ENCODE measurements at regions not wholly inside any gene's neighbourhood (a gene's known extent, or its start where the extent isn't known, plus 50 kb on each side); places are given as distances from the start of the nearest gene placed in this dataset.

DNA sequence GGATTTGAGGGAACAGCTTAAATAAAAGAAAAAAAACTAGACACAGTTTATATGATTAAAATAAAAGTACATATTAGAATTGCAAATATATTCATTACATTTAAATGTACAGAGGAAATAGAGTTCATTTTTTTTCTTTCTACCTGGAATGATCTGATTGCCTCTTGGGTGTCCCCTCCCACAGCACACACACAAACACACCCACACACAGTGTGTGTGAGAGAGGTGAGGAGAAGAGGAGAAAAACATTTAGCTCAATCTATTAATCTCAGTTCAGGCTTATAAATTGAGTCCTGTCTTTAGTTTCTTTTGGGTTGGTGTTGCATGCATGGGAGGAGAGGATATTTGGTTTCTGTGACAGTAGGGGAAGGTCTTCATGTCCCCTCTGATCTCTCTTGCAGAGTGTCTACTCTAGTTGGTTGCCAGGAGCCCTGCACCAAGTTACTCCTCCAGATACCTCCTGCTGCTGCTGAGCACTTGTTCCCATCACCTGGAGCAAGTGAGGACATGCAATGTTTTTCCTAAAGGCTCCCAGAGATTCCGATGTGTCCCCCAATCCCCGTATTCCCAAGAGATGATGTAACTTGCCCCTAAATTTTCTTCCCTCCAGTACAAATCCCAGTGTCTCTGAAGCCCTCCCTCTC lies 50.8 kb upstream of the REG3A start:
- Histone ChIP-seq H3K27me3 (ENCODE audit: control insufficient read depth in 4 of 4, insufficient read depth in 4 of 4, low read length in 3 of 4) (peaks cover 0 to 2% (median under 1%) of the 10 kb centered on the region in 4 donors), H3K9ac (ENCODE audit: low read depth in 1 of 2, low read length in 2 of 2) (no peak overlapping the region), H3K4me1 (ENCODE audit: control insufficient read depth in 4 of 4, insufficient read depth in 4 of 4, low read length in 3 of 4) (no peaks in the 10 kb centered on the region), H3K27ac (ENCODE audit: low read depth in 1 of 2, low read length in 2 of 2) (no peak overlapping the region), H3K9me3 (ENCODE audit: control insufficient read depth in 4 of 4, low read length in 3 of 4) (no peaks in the 10 kb centered on the region), H3K4me3 (ENCODE audit: low read depth in 1 of 3, low read length in 3 of 3) (no peak overlapping the region), H3K36me3 (ENCODE audit: control insufficient read depth in 4 of 4, insufficient read depth in 3 of 4, low read depth in 1 of 4, low read length in 3 of 4) (no peaks in the 10 kb centered on the region)
- TF ChIP-seq SP1 (IDR thresholded peaks at IDR 0.05) (no peak), FOXA2 (IDR thresholded peaks at IDR 0.05) (no peak), RAD21 (IDR thresholded peaks at IDR 0.05) (no peak), RXRA (IDR thresholded peaks at IDR 0.05) (no peak), JUND (IDR thresholded peaks at IDR 0.05) (no peak), HNF4A (conservative IDR thresholded peaks at IDR 0.05) (no peak), NR2F2 (IDR thresholded peaks at IDR 0.05) (no peak), GABPA (IDR thresholded peaks at IDR 0.05 in 1 of 2, conservative IDR thresholded peaks at IDR 0.05 in 1 of 2) (no peak), YY1 (IDR thresholded peaks at IDR 0.05) (no peak), EGR1 (IDR thresholded peaks at IDR 0.05; ENCODE audit: low read depth in 2 of 2) (no peak)
- TF ChIP-seq, protein P1, sequence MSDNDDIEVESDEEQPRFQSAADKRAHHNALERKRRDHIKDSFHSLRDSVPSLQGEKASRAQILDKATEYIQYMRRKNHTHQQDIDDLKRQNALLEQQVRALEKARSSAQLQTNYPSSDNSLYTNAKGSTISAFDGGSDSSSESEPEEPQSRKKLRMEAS (IDR thresholded peaks at IDR 0.05) = no peak
- TF ChIP-seq, protein P2, sequence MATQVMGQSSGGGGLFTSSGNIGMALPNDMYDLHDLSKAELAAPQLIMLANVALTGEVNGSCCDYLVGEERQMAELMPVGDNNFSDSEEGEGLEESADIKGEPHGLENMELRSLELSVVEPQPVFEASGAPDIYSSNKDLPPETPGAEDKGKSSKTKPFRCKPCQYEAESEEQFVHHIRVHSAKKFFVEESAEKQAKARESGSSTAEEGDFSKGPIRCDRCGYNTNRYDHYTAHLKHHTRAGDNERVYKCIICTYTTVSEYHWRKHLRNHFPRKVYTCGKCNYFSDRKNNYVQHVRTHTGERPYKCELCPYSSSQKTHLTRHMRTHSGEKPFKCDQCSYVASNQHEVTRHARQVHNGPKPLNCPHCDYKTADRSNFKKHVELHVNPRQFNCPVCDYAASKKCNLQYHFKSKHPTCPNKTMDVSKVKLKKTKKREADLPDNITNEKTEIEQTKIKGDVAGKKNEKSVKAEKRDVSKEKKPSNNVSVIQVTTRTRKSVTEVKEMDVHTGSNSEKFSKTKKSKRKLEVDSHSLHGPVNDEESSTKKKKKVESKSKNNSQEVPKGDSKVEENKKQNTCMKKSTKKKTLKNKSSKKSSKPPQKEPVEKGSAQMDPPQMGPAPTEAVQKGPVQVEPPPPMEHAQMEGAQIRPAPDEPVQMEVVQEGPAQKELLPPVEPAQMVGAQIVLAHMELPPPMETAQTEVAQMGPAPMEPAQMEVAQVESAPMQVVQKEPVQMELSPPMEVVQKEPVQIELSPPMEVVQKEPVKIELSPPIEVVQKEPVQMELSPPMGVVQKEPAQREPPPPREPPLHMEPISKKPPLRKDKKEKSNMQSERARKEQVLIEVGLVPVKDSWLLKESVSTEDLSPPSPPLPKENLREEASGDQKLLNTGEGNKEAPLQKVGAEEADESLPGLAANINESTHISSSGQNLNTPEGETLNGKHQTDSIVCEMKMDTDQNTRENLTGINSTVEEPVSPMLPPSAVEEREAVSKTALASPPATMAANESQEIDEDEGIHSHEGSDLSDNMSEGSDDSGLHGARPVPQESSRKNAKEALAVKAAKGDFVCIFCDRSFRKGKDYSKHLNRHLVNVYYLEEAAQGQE (IDR thresholded peaks at IDR 0.05) = no peak
- TF ChIP-seq, protein P3, sequence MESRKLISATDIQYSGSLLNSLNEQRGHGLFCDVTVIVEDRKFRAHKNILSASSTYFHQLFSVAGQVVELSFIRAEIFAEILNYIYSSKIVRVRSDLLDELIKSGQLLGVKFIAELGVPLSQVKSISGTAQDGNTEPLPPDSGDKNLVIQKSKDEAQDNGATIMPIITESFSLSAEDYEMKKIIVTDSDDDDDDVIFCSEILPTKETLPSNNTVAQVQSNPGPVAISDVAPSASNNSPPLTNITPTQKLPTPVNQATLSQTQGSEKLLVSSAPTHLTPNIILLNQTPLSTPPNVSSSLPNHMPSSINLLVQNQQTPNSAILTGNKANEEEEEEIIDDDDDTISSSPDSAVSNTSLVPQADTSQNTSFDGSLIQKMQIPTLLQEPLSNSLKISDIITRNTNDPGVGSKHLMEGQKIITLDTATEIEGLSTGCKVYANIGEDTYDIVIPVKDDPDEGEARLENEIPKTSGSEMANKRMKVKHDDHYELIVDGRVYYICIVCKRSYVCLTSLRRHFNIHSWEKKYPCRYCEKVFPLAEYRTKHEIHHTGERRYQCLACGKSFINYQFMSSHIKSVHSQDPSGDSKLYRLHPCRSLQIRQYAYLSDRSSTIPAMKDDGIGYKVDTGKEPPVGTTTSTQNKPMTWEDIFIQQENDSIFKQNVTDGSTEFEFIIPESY (IDR thresholded peaks at IDR 0.05) = no peak
- WGBS = 79% methylated on average over 2 of the region's 2 CpGs
- DNase-seq (ENCODE audit: low spot score) = no peak
